Hepatic stellate cell (primary cell): ENCODE measurements at regions not wholly inside any gene's neighbourhood (a gene's known extent, or its start where the extent isn't known, plus 50 kb on each side); places are given as distances from the start of the nearest gene placed in this dataset.

Experiments
- DNase-seq: peaks from one replicate; pipeline ENCODE4 v3.0.0; 2011; ENCODE audit warnings: low spot score

DNA sequence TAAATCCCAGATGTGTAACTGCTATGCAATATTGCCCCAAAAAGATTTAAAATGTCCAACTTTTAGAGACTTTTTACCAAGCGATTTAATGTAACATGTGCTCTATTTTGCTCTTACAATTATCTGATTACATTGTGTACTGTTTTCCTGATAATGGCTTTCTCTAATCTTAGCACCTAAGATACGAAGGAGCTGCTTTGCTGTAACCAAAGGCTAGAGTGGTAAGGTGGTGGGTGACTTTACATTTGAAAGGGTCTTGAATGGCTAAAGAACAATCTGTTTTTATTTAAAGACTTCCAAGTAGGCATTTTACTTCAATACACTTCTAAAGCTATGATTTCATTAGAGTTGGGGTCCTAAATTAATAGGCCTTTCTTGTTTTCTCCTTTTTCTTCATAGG is 1201.6 kb upstream of the MAP3K7 start:
- no peak for DNase-seq

DNA sequence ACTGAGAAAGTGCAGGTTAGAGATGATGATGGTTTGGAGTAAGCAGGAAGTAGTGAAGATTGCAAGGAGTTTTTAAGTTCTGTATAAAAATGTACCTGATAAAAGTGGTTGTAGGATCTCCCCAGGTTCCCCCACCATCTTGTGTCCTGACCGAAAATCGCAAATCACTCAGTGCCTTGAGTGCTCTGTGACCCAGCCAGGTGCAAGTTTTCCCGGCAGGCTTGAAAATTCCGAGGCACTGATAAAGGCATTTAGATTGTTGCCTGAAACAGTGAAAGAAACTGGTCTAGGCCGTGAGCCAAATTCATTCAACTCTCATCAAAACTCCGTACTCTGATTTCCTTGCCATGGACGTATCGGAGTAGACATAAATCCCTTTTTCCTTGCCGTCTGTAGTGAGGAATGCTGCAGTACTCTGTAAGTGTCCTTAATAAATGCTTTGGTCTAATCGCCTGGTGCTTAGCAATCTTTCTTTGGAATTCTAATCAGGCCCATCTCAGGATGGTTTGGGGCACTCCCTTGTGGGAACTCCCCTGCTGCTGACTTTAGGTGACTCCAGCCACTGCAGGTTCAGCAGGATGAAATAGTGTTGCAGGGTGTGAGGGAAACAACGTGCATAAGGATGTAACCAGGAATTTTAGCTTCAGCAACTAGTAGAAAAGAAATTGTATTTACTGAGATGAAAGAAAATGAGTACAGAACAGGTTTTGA is 1199.8 kb upstream of the MAP3K7 start:
- DNase-seq: no peak

DNA sequence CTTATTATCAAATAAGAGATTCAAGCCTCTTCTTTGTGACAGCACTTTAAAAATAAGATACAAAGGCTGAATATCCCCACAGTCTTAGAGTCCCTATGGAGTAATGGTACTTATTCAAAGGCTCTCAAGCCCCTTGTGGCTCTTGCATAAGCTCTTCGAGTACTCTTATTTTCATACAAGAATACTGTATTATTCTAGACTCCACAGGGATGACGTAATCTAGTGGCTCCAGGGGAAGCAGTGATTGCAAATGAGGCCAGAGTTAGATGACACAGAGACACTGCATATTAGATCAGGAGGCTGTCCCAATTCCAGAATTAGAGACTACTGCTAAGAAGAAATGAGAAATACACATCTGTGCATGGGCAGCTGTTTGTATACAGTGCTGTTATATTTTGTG is 1195.9 kb upstream of the MAP3K7 start:
- DNase-seq: no peak

DNA sequence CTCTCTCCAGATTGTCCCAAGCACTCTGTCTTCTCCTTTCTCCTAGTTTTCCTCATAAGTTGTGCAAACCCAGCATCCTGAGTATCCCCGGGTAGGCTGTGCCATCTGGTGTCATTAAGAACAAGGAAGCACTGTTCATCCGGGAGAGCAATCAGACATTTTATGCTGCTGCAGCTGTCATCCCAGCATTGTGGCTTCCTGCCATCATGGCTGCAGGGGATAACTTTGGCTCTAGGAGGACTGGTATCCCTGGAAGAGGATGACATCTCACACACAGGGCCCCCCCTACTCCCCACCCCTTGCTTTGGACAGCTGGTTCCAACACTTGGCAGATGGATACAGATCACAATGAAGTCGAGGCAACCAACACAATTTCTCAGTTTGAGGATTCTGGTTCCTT is 1195.1 kb upstream of the MAP3K7 start:
- no peak for DNase-seq

GRCh38 chr6:91780270-91780669 is 1193.4 kb upstream of the MAP3K7 start:
- DNase-seq: no peak

DNA sequence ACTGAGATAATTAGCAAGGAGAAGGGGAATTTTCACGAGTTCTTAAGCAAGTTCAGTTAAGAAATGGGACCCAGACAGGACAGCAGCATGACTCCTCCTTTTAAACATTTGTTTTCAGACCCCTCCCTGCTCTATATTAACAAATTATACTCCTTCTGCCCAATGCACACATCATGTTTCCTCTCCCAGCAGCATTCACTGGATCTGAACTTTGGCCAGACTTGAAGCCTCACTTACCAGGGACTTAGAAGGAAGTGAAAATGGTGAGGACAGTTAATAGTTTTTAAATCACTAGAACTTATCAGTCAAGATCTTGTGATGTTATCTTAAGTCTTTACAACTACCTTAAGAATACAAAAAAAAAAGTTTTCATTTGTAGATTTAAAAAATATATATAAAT is 1174.7 kb upstream of the MAP3K7 start:
- DNase-seq: no peak

GRCh38 chr6:91754691-91755090 is 1167.8 kb upstream of the MAP3K7 start:
- DNase-seq: no peak

DNA sequence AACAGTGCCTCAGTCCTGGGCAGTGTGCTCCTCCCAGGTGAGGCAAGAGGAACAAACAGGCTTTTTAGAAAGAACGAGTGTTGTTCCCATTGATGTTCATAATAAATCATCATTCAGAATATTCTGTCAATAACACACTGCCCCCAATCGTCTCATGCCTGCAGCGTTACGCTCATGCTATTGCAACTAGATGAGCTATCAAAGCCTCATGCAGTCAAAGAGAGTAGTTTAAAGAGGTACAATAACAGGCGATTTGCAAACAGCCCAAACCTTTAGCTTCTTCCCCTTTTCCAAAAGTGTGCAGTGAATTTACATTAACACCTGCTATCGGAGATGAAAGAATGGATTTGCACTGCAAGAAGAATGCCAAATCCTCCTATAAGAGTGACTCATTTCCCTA is 1164.7 kb upstream of the MAP3K7 start:
- no peak for DNase-seq

DNA sequence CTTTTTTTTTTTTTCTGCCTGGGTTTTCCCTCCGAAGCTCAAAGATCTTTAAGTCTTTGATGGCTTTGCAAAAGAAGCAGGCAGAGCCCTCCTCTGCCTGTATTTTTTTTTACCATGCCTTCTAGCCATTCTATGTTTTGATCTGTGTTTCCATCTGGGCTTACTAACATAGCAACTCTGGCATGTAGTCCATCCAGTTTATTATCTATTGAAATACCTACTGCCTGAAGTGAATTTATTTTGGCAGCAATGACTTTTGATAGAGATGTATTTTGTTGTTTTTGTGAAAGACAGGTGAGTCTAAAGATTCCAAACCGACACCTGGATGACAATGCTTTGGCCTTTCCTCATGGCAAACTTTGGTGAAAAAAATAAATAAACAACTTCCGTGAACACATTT is 1157.7 kb upstream of the MAP3K7 start:
- DNase-seq: no peak

- no peak for DNase-seq
These were observed 1156.9 kb upstream of the MAP3K7 start for GRCh38 chr6:91743756-91744155.

DNA sequence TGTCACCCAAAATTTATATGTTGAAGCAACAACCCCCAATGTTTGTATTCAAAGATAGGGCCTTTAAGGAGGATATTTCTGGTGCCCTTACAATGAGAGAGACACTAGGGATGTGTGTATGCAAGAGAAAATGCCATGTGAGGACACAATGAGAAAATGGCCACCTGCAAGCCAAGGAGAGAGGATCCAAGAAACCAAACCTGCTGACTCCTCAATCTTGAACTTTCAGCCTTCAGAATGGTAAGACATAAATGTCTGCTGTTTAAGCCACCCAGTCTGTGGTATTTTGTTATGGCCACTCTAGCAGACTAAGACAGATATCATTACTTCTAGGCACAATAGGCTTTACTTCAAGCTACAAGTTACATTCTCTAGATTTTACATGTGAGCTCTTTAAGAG is 1145.1 kb upstream of the MAP3K7 start:
- no peak for DNase-seq

DNA sequence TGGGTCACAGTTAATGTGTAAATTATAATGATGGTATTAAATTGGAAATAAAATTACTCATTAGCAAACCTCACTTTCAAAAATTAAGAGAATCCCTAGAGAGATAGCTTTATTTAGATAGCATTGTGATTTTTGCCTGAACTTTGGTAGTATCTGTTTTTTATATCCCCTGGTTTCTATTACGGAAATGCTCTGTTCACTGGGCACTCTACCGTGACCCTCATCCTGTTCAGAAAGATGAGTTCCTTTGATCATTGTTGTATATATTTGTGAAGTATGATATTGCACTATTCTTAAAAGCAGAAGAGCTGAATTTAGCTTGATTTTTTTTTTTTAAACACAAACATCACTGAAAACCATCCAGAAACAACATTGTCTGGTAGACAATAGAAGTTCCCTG is 1143.8 kb upstream of the MAP3K7 start:
- no peak for DNase-seq

DNA sequence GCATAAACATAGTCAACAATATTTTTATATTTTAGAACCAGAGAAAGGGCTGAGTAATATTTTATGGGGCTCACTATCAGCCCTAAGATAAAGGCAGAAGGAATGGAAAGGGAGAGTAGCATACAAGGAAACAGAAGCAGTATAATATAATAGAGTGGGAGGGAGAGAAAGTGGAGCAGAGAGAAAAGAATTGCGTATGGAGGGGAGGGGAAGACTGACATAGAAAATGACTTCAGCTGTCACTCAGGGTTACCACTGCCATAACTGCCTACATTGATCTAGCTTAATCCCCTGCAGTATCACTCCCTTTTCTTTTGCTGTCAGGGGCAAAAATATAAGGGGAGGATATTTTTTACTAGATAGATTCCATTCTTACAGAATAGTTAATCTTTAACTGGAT is 1133.5 kb upstream of the MAP3K7 start:
- no peak for DNase-seq

GRCh38 chr6:91719414-91719813 is 1132.5 kb upstream of the MAP3K7 start:
- no peak for DNase-seq

DNA sequence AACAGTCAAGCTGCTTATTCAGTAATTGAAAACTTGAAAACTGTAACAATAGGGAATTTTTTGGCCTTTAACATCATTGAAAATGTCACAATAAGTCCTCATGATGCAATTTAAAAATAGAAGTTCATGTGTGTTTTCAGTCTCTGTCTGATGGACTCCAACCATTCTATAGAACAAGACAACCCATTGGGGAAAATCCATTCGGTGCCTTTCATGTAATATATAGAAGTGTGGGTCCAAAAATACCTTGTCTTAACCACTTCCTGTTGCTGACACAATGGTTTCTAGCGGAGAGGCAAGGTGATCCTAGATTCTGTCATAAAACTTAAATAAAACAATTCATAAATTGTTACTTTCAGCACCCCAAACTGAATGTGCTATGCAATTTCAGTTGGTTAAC is 1131.3 kb upstream of the MAP3K7 start:
- DNase-seq: no peak

- DNase-seq: no peak
These were observed 1130.2 kb upstream of the MAP3K7 start for GRCh38 chr6:91717094-91717493.

- no peak for DNase-seq
These were observed 1129.5 kb upstream of the MAP3K7 start for GRCh38 chr6:91716361-91716760.

DNA sequence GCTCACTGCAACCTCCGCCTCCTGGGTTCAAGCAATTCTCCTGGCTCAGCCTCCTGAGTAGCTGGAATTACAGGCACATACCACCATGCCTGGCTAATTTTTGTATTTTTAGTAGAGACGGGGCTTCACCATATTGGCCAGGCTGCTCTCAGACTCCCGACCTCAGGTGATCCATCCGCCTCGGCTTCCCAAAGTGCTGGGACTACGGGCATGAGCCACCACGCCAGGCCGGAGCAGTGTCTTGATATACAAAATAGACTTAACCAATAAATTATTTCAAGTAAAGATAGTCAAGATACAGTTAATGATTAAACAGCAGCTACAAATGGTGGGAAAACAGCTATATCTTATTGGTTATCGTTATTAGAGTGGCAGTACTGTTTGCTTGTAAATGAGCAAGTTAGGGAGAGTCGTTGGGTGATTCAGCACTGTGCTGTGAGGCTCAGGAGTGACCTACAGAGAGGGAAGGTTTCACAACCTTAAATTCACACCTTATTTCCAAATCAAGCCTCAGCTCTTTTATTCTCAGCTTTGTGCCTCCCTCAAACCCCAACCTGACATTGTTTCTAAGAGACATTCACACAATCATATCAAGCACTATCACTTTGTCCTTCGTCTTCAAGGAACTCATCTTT is 1128.4 kb upstream of the MAP3K7 start:
- DNase-seq: no peak

GRCh38 chr6:91713911-91714310 is 1127.0 kb upstream of the MAP3K7 start:
- DNase-seq: no peak

DNA sequence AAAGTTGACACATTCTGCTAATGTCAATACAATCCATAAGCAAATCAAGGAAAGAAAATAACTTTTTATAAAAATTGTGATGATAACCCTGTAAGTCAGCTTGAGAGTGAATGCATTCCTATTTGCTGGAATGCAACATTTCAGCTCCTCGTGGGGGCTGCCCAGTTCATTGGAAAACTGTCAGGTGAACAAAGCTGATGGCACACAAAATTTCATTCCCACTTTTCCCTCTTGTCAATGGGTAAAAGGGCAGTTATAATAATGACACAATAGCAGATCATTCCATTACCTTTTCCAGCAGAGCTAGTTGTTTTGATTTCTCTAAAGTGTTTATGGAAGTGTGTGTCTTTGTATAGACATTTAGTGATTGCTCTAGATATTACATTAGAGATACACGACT is 1124.6 kb upstream of the MAP3K7 start:
- no peak for DNase-seq

- DNase-seq: no peak
These were observed 1123.5 kb upstream of the MAP3K7 start for GRCh38 chr6:91710342-91710741.

DNA sequence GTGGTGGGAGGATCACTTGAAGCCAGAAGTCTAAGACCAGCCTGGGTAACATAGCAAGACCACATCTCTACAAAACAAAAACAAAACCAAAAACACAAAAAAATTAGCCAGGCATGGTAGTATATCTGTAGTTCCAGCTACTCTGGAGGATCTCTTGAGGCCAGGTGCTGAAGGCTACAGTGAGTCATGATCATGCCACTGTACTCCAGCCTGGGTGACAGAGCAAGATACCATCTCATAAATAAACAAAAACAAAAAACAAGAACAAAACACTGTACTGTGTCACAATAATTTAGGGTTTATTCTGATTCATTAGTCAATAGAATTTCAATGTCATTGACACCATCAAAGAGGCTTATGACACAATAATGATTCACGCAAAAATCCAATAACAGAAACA is 1121.7 kb upstream of the MAP3K7 start:
- DNase-seq: no peak

- no peak for DNase-seq
These were observed 1118.8 kb upstream of the MAP3K7 start for GRCh38 chr6:91705646-91706045.

DNA sequence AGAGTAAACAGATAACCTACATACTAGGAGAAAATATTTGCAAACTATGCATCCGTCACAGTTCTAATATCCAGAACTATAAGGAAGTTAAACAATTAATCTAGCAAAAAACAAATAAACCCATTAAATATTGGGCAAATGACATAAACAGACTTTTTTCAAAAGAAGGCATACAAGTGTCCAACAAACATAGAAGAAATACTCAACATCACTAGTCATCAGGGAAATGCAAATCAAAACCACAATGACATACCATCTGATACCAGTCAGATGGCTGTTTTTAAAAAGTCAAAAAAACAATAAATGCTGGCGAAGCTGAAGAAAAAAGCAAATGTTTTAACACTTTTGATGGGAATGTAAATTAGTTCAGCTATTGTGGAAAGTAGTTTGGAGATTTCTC is 1117.7 kb upstream of the MAP3K7 start:
- DNase-seq: no peak
